Activated CD8-positive, alpha-beta memory T cell treated with anti-CD3 and anti-CD28 coated beads, Interleukin-2, amount 10 ng/mL, durations not matched to agents 7 days and 5 days (primary cell): ENCODE measurements at regions not wholly inside any gene's neighbourhood (a gene's known extent, or its start where the extent isn't known, plus 50 kb on each side); places are given as distances from the start of the nearest gene placed in this dataset.

Source experiments
- ATAC-seq: fragments of 150-1000 bp; cut with Tn5 transposase; one replicate; pipeline ENCODE4 v1.10.0; 2021; ENCODE audit warnings: moderate library complexity
- CTCF ChIA-PET: fragments of 350-600 bp; sonication (Branson Sonifier 250); formaldehyde crosslinking; loops from one replicate; lab custom pipeline; 2021; ENCODE audit warnings: antibody characterized with exemption; lab: Charles Lee
- DNase-seq: peaks from one replicate; pipeline ENCODE4 v3.0.0-alpha.2; 2020
- H3K27ac Mint-ChIP-seq: one replicate; pipeline ENCODE4 v1.8.0; 2021; ENCODE audit warnings: mild to moderate bottlenecking, mixed read lengths
- H3K27me3 Mint-ChIP-seq: one replicate; pipeline ENCODE4 v1.8.0; 2021; ENCODE audit warnings: mixed read lengths
- H3K36me3 Mint-ChIP-seq: one replicate; pipeline ENCODE4 v1.8.0; 2021; ENCODE audit warnings: mild to moderate bottlenecking, mixed read lengths
- H3K4me1 Mint-ChIP-seq: one replicate; pipeline ENCODE4 v1.8.0; 2021; ENCODE audit warnings: mixed read lengths
- H3K4me3 Mint-ChIP-seq: one replicate; pipeline ENCODE4 v1.8.0; 2021; ENCODE audit warnings: mild to moderate bottlenecking, moderate library complexity, mixed read lengths
- H3K9me3 Mint-ChIP-seq: one replicate; pipeline ENCODE4 v1.8.0; 2022; ENCODE audit warnings: low read depth, mixed read lengths

DNA sequence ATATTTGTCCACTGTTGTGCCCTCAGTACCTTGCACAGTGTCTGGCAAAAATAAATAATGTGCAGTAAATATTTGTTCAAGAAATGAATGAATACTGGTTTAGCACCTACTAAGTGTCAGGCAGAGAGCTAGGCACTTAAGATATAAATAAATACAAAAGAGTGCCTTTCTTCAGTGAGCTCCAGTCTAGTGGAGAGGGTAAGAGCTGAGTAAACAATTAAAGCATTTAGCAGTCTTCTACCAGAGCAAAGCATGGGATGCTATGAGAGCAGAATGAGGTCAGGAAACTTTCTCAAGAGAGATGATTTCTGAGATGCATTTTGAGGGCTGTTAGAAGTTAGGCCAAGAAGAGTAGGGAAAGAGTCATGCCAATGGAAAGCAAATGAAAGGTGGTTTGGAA lies 314.7 kb downstream of the DSC3 start:
- no peaks in the 10 kb centered on the region for H3K36me3 Mint-ChIP-seq
- ATAC-seq, result no peak

DNA sequence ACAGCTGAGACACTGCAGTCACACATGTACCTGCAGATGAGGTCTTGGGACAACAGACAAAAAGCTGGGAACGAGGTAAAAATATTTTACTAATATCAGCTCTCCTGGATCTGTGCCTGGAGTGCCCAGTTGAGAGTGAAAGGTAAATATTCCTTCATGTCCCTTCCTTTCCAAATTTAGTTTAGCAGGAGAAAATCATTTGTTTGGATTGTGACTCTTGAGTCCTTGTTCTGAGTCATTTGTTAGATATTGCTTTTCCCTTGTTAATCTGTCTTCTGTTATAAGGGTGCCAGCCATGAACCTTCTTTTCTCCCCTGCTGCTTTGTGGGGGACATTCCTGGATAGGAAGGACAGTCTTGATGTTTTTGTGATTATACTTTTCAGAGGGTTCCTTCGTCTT lies 329.2 kb downstream of the DSC3 start:
- CTCF ChIA-PET, result no interaction called here
- H3K36me3 Mint-ChIP-seq, result no peaks in the 10 kb centered on the region

More for the DNA sequence above, 314.7 kb downstream of the DSC3 start:
- Mint-ChIP-seq H3K27me3 (no peaks in the 10 kb centered on the region), H3K9me3 (peaks cover 13% of the 10 kb centered on the region), H3K4me1 (no peaks in the 10 kb centered on the region), H3K4me3 (no peak overlapping the region), H3K27ac (no peak overlapping the region)
- DNase-seq, result no peak
- CTCF ChIA-PET, result no interaction called here

DNA sequence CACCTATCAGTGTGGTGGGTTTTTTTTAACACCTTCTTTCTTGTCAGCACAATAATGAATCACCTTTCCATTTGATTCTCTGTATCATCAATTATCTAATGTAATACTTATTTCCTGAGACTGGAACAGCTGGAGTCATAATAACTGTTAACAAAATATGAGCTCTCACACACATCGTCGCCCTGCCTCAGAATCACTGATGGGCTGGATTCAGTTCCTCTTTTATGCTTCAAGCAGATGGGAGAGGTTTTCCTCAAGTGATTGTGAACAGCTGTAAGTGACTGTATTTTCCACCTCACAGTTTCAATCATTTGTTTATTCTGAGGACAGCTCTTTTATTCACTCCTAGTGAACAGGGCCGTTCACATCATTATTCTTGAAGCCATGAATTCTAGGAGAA lies 330.2 kb downstream of the DSC3 start:
- Mint-ChIP-seq H3K27ac (no peak overlapping the region), H3K36me3 (no peaks in the 10 kb centered on the region), H3K9me3 (peaks cover 2% of the 10 kb centered on the region), H3K4me3 (no peak overlapping the region), H3K4me1 (no peaks in the 10 kb centered on the region), H3K27me3 (no peaks in the 10 kb centered on the region)
- DNase-seq (no peak), ATAC-seq (no peak)
- CTCF ChIA-PET, result no interaction called here

More for the DNA sequence above, 329.2 kb downstream of the DSC3 start:
- Mint-ChIP-seq H3K27ac (no peak overlapping the region), H3K4me1 (no peaks in the 10 kb centered on the region), H3K27me3 (no peaks in the 10 kb centered on the region), H3K4me3 (no peak overlapping the region), H3K9me3 (peaks cover 2% of the 10 kb centered on the region)
- no peak for ATAC-seq
- DNase-seq, result no peak

GRCh38 chr18:30709595-30709994 lies 332.9 kb downstream of the DSC3 start:
- DNase-seq, result no peak
- Mint-ChIP-seq H3K4me1 (no peaks in the 10 kb centered on the region), H3K4me3 (no peak overlapping the region), H3K27ac (no peak overlapping the region), H3K27me3 (no peaks in the 10 kb centered on the region), H3K36me3 (no peaks in the 10 kb centered on the region), H3K9me3 (peaks cover 2% of the 10 kb centered on the region)
- CTCF ChIA-PET, result no interaction called here
- ATAC-seq, result no peak

DNA sequence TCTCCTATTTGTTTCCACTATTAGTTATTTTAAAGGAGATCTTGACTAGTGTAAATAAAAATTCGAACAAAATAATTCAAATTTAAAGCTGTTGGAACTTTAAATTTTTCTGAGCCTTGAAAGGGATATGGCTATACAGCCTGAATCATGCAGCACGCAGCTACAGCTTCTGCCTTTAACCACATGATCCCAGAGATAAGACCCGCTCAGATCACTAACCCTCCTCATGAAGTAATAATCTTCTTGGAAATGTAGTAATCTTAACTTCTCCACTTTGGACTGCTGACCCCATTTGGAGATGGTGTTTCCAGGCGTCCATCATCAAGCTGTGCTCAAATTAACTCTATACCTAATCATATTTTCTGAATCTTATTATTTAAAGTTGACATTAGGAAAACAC lies 336.6 kb downstream of the DSC3 start:
- CTCF ChIA-PET, result no interaction called here
- Mint-ChIP-seq H3K36me3 (no peaks in the 10 kb centered on the region), H3K9me3 (peaks cover 11% of the 10 kb centered on the region), H3K4me1 (no peaks in the 10 kb centered on the region), H3K27me3 (no peaks in the 10 kb centered on the region), H3K27ac (no peak overlapping the region), H3K4me3 (no peak overlapping the region)
- DNase-seq (no peak), ATAC-seq (no peak)

DNA sequence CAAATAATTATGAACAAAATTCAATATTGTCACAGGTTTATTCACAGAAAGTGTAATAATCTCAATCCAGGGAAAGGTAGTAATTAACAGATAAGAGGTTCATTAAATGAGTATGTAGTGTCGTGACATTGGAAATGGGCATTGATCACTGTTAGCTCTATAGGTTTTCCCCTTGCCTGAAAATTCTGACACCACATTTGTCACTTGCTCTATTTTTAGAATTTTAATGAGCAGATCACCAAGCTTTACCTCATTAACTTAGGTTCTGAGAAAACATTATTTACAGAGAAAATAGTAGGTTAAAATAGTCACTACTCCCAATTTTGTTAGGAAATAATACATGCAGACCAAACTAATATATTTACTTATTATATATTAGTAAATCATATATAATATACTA lies 344.0 kb downstream of the DSC3 start:
- H3K27ac Mint-ChIP-seq, result no peak overlapping the region
- no peak overlapping the region for H3K4me3 Mint-ChIP-seq
- H3K27me3 Mint-ChIP-seq, result no peaks in the 10 kb centered on the region
- CTCF ChIA-PET, result no interaction called here
- H3K9me3 Mint-ChIP-seq, result peaks cover 3% of the 10 kb centered on the region
- no peaks in the 10 kb centered on the region for H3K36me3 Mint-ChIP-seq
- DNase-seq (no peak), ATAC-seq (no peak)
- H3K4me1 Mint-ChIP-seq, result no peaks in the 10 kb centered on the region

- no peaks in the 10 kb centered on the region for H3K4me1 Mint-ChIP-seq
- no peaks in the 10 kb centered on the region for H3K27me3 Mint-ChIP-seq
- no peaks in the 10 kb centered on the region for H3K9me3 Mint-ChIP-seq
These were observed 346.3 kb downstream of the DSC3 start for GRCh38 chr18:30696201-30696600.

DNA sequence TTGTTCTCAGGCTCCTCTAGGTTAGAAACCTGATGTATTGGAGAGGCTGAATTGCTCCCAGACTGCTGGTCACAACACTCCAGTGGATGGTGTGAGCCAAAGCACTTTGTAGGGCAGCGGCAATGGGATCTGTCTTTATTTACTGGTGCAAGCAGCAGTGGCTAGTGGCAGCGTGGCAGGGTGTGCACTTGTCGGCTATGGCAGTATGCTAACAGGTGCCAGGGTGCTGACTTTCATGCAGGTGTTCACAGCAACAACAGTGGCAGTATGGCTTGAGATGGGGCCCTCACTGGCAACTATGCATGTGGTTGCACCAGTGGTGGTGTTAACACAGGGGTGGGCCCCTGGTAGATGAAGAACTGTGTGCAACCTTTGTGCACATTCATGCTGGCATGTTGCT lies 347.8 kb downstream of the DSC3 start:
- H3K4me3 Mint-ChIP-seq, result no peak overlapping the region
- H3K4me1 Mint-ChIP-seq, result no peaks in the 10 kb centered on the region
- no peaks in the 10 kb centered on the region for H3K27me3 Mint-ChIP-seq
- H3K27ac Mint-ChIP-seq, result no peak overlapping the region
- CTCF ChIA-PET, result no interaction called here
- ATAC-seq (no peak), DNase-seq (no peak)
- H3K9me3 Mint-ChIP-seq, result no peaks in the 10 kb centered on the region
- no peaks in the 10 kb centered on the region for H3K36me3 Mint-ChIP-seq

More at GRCh38 chr18:30696201-30696600, 346.3 kb downstream of the DSC3 start:
- no peak for ATAC-seq
- no peak overlapping the region for H3K27ac Mint-ChIP-seq
- no peak overlapping the region for H3K4me3 Mint-ChIP-seq
- DNase-seq, result no peak
- CTCF ChIA-PET, result no interaction called here
- no peaks in the 10 kb centered on the region for H3K36me3 Mint-ChIP-seq

- no peaks in the 10 kb centered on the region for H3K27me3 Mint-ChIP-seq
- ATAC-seq (no peak), DNase-seq (no peak)
- CTCF ChIA-PET, result no interaction called here
- no peak overlapping the region for H3K27ac Mint-ChIP-seq
- no peaks in the 10 kb centered on the region for H3K36me3 Mint-ChIP-seq
- no peak overlapping the region for H3K4me3 Mint-ChIP-seq
- H3K4me1 Mint-ChIP-seq, result no peaks in the 10 kb centered on the region
- peaks cover 9% of the 10 kb centered on the region for H3K9me3 Mint-ChIP-seq
These were observed 353.3 kb downstream of the DSC3 start for GRCh38 chr18:30689216-30689615.

DNA sequence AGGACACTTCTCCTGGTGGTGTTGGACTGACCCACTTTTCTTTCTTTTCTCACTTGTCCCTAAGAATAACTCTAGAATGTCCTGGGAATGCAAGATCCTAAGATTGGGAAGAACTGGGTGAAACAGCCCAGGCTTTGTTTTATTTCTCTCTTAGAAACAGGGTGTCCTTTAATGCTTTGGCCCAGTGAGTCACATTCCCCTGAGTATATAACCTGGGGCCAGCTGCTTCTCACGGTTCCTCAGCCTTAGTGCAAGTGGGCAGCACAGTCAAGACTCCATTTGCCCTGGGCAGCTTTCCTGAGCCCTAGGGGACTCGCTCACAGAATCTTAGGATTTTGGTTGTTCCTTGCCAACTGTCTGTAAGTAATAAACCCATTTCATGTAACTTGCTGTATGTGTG lies 355.0 kb downstream of the DSC3 start:
- CTCF ChIA-PET, result no interaction called here
- Mint-ChIP-seq H3K9me3 (peaks cover 10% of the 10 kb centered on the region), H3K4me3 (no peak overlapping the region), H3K27me3 (no peaks in the 10 kb centered on the region), H3K36me3 (no peaks in the 10 kb centered on the region), H3K4me1 (no peaks in the 10 kb centered on the region), H3K27ac (no peak overlapping the region)
- DNase-seq (no peak), ATAC-seq (no peak)

DNA sequence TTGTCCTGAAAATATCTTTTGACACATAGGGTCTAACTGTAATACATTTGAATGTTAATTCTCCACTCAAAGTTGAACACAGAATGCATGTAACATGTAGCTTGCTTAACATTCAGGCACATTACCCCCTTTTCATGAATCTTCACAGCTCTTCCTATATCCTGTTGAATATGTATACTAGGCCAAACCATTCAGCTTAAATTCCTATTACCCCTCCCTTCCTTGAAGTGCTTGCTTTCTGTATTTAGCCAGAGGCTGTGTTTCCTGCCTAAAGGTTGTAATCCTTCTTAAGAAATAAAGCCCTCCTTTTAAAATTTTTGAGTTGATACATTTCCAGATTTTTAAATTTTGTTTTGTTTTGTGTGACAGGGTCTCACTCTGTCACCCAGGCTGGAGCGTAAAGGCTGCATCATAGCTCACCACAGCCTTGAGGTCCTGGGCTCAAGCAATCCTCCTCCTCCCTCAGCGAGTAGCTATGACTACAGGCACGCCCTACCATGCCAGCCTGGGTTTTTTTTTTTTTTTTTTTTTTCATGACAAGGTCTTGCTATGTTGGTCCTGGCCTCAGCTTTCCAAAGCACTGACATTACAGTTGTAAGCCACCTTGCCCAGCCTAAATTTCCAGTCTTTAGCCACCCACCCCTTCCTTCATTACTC lies 357.6 kb downstream of the DSC3 start:
- no peak for DNase-seq
- Mint-ChIP-seq H3K36me3 (no peaks in the 10 kb centered on the region), H3K27ac (no peak overlapping the region), H3K4me3 (no peak overlapping the region), H3K27me3 (no peaks in the 10 kb centered on the region), H3K9me3 (peaks cover 15% of the 10 kb centered on the region), H3K4me1 (no peaks in the 10 kb centered on the region)
- no peak for ATAC-seq
- CTCF ChIA-PET, result no interaction called here

- no peak overlapping the region for H3K4me3 Mint-ChIP-seq
- ATAC-seq, result no peak
- no peaks in the 10 kb centered on the region for H3K27me3 Mint-ChIP-seq
- H3K27ac Mint-ChIP-seq, result no peak overlapping the region
- CTCF ChIA-PET, result interaction anchor here (0.6 kb wide), 1 partner anchor 543 kb away, joined by 3 read pairs; no protein-coding TSS in a partner anchor
- H3K4me1 Mint-ChIP-seq, result no peaks in the 10 kb centered on the region
- DNase-seq, result no peak
- H3K36me3 Mint-ChIP-seq, result no peaks in the 10 kb centered on the region
- H3K9me3 Mint-ChIP-seq, result peaks cover 15% of the 10 kb centered on the region
These were observed 358.7 kb downstream of the DSC3 start for GRCh38 chr18:30683836-30684235.

DNA sequence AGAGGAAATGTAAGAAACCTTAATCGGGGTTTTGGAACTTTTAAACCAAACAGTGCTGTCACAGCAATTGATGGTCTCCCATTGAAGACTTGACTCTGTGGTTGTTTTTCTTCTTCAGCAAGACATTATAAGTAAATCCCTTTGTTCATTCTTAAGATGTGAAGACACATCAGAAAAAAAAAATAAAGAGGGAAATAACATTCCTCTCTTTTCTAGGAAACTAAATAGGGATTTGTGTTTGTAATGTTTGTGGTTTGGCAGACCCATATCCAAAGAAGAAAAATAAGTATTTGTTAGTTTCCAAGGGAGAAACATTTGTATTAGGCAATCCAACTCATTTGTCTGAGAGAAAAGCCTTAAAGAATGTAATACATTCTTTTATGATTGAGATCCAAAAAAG lies 359.9 kb downstream of the DSC3 start:
- H3K36me3 Mint-ChIP-seq, result no peaks in the 10 kb centered on the region

GRCh38 chr18:30679285-30679930 lies 363.1 kb downstream of the DSC3 start:
- Mint-ChIP-seq H3K4me1 (no peaks in the 10 kb centered on the region), H3K27me3 (no peaks in the 10 kb centered on the region), H3K9me3 (peaks cover 7% of the 10 kb centered on the region), H3K36me3 (no peaks in the 10 kb centered on the region), H3K27ac (no peak overlapping the region), H3K4me3 (no peak overlapping the region)
- ATAC-seq (no peak), DNase-seq (no peak)
- CTCF ChIA-PET, result no interaction called here

More for the DNA sequence above, 359.9 kb downstream of the DSC3 start:
- H3K27ac Mint-ChIP-seq, result no peak overlapping the region
- DNase-seq (no peak), ATAC-seq (no peak)
- H3K4me1 Mint-ChIP-seq, result no peaks in the 10 kb centered on the region
- H3K9me3 Mint-ChIP-seq, result peaks cover 11% of the 10 kb centered on the region
- CTCF ChIA-PET, result no interaction called here
- no peaks in the 10 kb centered on the region for H3K27me3 Mint-ChIP-seq
- H3K4me3 Mint-ChIP-seq, result no peak overlapping the region
